NCI-H69 (cell line): ENCODE measurements at regions not wholly inside any gene's neighbourhood (a gene's known extent, or its start where the extent isn't known, plus 50 kb on each side); places are given as distances from the start of the nearest gene placed in this dataset.
"Not testable (repeated sequence)": the region's sequence is repeated elsewhere in the genome, so short reads cannot be mapped to it uniquely, and the experiment has no call there.

Experiments
- DNase-seq: peaks from one replicate; lab custom pipeline; 2025; lab: John Stamatoyannopoulos, UW

GRCh38 chr9:2277644-2278043 lies 262.5 kb downstream of the SMARCA2 start:
- not testable (repeated sequence) for DNase-seq

- DNase-seq: not testable (repeated sequence)
These were observed 264.0 kb downstream of the SMARCA2 start for GRCh38 chr9:2279138-2279537.

GRCh38 chr9:2281031-2281802 lies 266.1 kb downstream of the SMARCA2 start:
- no peak for DNase-seq

- no peak for DNase-seq
These were observed 266.6 kb downstream of the SMARCA2 start for GRCh38 chr9:2281803-2282185.

- DNase-seq: no peak
These were observed 269.6 kb downstream of the SMARCA2 start for GRCh38 chr9:2284770-2285169.

- peak; percentile 14 for DNase-seq
These were observed 270.5 kb downstream of the SMARCA2 start for GRCh38 chr9:2285416-2286332.

- DNase-seq: no peak
These were observed 271.2 kb downstream of the SMARCA2 start for GRCh38 chr9:2286333-2286705.

GRCh38 chr9:2286825-2287455 lies 271.8 kb downstream of the SMARCA2 start:
- no peak for DNase-seq

GRCh38 chr9:2288309-2288708 lies 273.2 kb downstream of the SMARCA2 start:
- DNase-seq: no peak

GRCh38 chr9:2289263-2289662 lies 274.1 kb downstream of the SMARCA2 start:
- no peak for DNase-seq

- DNase-seq: peak; percentile 66
These were observed 275.2 kb downstream of the SMARCA2 start for GRCh38 chr9:2290382-2290781.

GRCh38 chr9:2291980-2292704 lies 277.0 kb downstream of the SMARCA2 start:
- DNase-seq: peak; percentile 100

GRCh38 chr9:2292733-2293132 lies 277.6 kb downstream of the SMARCA2 start:
- DNase-seq: no peak

GRCh38 chr9:2297771-2298170 lies 282.6 kb downstream of the SMARCA2 start:
- no peak for DNase-seq

- no peak for DNase-seq
These were observed 283.1 kb downstream of the SMARCA2 start for GRCh38 chr9:2298217-2298616.

- DNase-seq: peak; percentile 98
These were observed 284.2 kb downstream of the SMARCA2 start for GRCh38 chr9:2299156-2299842.

- peak; percentile 58 for DNase-seq
These were observed 284.7 kb downstream of the SMARCA2 start for GRCh38 chr9:2299843-2300205.

GRCh38 chr9:2300325-2300724 lies 285.2 kb downstream of the SMARCA2 start:
- DNase-seq: no peak

- DNase-seq: peak; percentile 44
These were observed 287.5 kb downstream of the SMARCA2 start for GRCh38 chr9:2302606-2303005.

- no peak for DNase-seq
These were observed 287.9 kb downstream of the SMARCA2 start for GRCh38 chr9:2303056-2303455.

- DNase-seq: no peak
These were observed 292.3 kb downstream of the SMARCA2 start for GRCh38 chr9:2307480-2307879.
